GM18517 (cell line): ENCODE measurements at regions not wholly inside any gene's neighbourhood (a gene's known extent, or its start where the extent isn't known, plus 50 kb on each side); places are given as distances from the start of the nearest gene placed in this dataset.
"Not testable (repeated sequence)": the region's sequence is repeated elsewhere in the genome, so short reads cannot be mapped to it uniquely, and the experiment has no call there.

ENCODE experiments used
- ATAC-seq: cut with Tn5 transposase; IDR thresholded peaks from one replicate; pipeline ENCODE4 v1.9.1; 2021; ENCODE audit warnings: mild to moderate bottlenecking, moderate library complexity; ENCODE audit not compliant: unreplicated experiment

DNA sequence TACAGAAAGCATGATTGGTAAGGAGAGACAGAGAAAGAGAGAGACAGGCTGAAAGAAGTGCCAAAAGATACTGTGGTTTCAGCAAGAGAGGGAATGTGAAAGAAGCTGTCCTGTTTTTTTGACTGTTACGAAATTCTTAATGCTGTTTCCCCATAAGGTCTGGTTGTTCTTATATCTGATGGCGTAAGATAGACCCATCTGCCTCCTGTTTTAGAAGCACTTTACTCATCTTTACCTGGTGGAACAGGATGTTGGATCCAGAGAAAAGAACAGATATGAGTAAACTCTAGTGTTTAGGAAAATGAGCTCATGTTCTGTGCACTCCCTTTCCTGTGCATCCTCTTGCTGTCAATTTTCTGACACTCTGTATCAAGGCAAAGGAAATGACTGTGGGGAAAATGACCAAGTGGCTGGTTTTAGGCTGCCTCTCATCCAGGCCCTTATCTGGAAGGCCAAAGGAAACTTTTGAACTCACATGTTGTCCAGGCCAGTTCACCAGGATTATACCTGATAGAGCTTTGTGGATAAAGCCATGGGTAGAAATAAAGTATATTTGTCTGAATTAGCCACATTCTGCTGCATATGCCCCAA lies 311.7 kb upstream of the HTR2C start:
- no peak for ATAC-seq

DNA sequence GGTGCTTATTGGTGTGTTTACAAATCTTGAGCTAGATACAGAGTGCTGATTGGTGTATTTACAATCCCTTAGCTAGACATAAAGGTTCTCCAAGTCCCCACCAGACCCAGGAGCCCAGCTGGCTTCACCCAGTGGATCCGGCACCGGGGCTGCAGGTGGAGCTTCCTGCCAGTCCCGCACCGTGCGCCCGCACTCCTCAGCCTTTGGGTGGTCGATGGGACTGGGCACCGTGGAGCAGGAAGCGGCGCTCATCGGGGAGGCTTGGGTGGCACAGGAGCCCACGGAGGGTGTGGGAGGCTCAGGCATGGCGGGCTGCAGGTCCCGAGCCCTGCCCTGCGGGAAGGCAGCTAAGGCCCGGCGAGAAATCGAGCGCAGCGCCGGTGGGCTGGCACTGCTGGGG lies 313.5 kb upstream of the HTR2C start:
- ATAC-seq, result not testable (repeated sequence)

DNA sequence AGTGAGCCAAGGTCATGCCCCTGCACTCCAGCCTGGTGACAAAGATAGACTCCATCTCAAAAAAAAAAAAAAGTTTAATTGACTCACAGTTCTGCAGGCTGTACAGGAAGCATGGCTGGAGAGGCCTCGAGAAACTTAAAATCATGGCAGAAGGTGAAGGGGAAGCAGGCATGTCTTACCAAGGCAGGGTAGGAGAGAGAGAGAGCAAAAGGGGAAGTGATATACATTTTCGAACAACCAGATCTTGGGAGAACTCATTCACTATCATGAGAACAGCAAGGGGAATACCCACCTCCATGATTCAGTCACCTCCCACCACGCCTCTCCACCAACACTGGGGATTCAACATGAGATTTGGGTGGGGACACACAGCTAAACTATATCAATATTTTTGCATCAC lies 315.2 kb upstream of the HTR2C start:
- ATAC-seq, result no peak

DNA sequence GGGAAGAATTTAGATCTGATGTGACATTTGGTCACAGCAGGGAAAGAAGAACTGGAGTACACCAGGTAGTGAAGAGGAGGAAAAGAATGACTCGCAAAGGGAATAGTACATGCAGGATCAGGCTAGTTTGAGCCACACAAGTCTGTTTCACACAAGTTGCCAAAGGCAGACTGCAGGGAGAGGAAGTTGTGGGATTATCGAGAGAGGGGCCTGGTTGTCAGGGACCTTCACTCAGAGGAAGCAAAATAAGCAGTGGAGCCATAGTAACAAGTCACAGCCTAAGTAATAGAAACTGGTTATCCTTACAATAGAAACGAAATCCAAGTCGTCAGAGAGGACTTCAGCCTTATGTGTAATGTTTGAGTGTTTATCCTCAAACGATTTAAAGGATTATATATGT lies 316.7 kb upstream of the HTR2C start:
- no peak for ATAC-seq

DNA sequence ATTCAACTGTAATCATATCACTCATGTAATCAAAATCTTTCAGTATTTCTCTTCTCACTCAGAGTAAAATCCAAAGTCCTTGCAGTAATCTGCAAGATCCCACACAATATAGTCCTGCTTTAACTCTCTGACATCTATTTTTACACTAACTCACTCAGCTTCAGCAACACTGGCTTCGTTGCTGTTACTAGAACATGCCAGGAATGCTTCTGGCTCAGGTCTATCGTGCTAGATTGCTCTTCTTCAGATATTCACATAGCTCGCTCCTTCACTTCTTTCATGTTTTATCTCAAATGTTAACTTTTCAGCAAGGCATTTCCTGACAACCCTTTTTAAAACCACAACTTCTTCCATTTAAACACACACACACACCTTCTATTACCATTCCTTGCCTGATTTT lies 331.7 kb upstream of the HTR2C start:
- ATAC-seq, result no peak

DNA sequence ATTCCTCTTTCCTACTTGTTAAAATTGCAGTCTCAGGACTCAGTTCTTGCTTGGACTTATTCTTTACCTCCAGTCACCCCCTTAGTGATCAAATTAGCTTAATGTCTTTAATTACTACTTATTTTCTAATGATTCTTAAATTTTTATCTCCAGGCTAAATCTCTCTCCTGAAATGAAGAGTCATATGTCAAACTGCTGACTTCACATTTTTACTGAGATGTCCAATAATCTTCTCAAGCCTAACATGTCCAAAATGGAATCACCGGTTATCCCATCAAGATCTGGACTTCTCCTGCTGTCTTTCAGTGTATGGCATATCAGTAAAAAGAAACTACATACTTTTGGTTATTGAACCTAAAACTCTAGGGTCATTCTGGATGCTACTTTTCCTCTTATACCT lies 332.3 kb upstream of the HTR2C start:
- ATAC-seq, result no peak

DNA sequence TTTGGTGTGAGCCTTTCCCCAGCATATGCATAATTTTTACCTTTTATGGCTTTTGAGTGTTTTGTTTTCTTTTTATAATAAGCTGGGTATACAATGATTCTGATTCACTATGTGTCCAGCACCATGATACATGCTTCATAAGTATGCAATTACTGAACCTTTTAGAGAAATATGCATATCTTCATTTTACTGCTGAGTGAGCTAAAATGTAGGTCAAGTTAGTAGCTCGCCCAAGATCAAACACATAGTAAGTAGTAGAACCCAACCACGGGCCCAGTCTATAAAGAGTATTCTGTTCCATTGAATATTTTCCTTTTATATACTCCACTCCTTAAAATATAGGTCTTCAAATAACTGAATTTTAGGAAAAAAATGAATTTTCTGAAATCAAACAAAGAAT lies 362.4 kb upstream of the HTR2C start:
- no peak for ATAC-seq

DNA sequence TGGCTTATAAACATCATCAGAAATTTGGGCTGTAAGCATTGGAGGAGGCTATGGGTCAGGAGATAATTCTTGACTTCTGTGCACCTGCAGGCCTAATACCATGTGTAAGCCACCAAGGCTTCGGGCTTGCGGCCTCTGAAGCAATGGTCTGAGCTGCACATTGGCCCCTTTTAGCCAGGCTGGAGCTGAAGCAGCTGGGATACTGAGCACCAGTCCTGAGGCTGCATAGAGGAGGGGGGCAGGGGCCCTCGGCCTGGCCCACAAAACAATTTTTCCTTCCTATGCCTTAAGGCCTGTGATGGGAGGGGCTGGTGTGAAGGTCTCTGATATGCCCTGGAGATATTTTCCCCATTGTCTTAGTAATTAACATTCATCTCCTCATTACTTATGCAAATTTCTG lies 373.0 kb upstream of the HTR2C start:
- no peak for ATAC-seq

DNA sequence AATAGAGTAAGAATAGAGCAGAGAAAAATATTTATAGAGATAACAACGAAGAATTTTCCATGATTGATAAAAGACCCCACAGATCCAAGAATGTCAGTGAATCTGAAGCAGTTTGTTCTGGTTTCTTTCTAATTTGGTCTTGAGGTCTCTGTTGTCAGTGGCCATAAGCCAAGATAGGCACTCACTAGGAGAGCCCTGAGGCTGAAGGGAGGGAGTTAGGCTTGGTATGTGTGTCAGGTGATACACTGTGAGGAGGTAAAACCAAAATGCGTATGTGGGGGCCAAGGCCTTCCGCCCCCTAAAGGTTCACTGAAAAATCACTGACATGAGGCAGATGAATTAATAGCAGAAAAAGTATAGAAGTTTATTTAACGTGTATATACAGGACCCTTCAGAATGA lies 382.3 kb upstream of the HTR2C start:
- no peak for ATAC-seq

DNA sequence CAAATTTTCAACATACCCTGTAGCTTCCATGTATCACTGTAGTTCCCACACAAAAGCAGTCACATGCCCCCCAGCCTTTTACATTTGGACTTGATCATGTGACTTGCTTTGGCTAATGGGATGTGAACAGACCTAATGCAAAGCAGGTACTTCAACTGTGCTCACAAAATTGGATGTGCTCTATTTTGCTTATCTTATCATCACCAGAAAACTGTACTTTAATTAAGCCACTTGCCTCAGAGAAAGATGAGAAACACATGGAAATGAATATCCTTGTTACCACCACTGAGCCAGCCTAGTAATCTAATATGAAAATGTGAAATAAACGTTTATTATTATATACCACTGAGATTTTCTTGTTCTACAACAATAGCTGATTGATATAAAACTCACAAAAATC lies 402.7 kb upstream of the HTR2C start:
- no peak for ATAC-seq

DNA sequence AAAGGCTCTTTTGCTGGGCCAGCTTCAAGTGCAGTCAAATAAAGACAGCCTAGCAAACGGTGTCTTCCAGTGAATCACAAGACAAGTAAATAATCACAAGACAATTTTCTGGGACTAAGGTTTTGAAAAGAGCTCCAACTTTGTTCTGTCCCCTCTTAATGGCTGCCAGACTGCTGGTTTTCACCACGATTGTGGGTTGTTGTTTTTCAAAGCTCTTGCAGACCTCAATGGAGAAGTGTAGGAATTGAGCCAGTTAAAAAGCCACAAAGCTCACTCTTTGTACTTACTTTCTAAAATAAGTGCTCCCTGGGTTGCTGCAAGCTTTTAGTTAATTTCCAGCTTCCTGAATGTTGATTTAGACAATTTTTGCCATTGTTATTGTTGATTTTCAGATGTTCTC lies 405.8 kb upstream of the HTR2C start:
- ATAC-seq, result no peak

DNA sequence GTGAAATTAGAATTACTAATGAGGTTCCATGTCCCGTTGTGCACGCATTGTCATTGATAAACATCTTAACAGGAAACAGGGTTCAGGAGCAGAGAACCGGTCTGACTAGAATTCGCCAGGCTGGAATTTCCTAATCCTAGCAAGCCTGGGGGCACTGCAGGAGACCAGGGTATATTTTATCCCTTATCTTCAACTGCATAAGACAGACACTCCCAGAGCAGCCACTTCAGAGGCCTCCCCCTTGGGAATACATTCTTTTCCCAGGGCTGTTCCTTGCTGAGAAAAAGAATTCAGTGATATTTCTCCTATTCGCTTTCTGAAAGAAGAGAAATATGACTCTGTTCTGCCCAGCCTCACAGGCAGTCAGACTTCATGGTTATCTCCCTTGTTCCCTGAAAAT lies 416.6 kb upstream of the HTR2C start:
- ATAC-seq, result not testable (repeated sequence)

DNA sequence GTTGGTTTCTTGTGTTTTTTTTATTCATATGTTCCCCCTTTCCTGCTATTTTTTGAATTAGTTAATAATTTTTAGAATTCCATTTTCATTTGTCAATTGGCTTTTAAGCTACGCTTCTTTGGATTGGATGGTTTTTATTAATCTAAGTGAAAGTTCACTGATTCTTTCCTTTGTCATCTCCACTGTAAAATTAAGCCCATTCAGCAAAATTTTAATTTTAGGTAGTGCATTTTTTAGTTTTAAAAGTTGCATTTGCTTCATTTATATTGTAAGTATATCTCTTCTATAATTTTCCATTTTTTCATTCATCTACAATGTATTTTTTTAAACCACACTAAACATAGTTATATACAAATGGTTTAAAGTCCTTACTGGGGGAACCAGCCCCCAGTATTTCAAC lies 417.3 kb upstream of the HTR2C start:
- no peak for ATAC-seq

DNA sequence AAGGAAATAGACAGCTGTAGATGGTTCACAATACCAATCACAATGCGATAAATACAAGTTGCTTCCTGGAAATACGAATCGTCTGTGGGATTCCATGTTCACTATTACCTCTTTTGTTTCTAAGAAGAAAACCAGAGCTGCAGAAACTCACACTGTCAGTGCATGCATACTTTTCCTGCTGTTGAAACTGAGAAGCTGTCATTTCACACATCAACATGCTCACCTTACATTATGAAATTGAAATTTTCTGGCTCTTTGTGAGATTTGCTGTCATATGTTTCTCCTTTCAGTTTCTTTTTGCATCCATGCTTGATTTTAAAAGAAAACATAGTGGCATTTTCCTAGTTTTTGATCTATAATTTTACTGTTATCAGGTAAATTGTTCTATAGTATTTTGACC lies 418.3 kb upstream of the HTR2C start:
- no peak for ATAC-seq

DNA sequence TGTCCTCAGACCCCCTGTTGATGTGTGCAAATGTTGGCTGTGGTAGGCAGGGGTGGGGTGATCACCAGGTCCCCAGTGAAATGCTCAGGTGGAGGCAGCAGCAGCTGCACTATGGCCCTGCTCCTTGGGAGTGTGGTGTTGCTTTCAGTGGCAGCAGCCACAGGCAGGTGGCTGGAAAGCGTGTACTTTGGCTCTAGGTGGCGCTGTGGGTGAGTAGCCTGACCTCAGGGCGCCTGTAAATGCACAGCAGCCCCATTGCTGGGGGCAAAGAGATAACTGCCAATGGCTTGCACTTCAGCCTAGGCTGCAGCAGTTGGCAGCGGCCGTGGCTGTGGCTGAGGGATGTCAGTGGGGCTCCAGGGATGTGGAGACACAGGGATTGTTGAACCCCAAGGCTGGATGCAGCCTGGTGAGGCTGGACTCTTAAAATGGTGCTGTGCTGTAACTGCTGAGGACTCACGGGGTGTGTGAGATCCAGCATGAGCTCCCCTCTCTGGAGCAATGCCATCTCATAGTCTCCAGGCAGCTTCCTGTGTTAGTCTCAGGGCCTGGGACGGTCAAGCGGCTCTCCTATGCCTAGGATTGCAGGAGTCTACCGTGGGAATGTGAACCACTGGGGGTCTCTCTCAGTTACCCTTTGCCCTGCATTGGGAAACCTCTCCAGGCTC lies 421.7 kb upstream of the HTR2C start:
- no peak for ATAC-seq

DNA sequence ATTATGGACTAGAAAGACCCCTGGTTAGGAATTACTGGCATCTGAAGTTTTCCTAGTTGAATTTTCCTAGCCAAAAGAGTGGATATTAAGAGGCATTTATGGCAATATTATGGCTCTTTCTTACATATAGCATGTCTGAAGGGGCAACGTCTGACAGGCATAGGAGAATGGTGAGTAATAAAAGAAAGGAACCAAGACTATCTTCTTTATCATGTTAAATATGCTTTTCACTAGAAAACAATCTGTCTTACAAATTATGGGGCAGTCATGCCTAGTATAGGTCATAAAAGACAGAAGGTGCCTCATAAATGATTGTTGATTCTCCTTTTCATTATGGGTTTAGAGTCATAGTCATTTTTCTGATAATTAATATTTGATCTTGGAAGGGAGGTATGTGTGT lies 431.1 kb upstream of the HTR2C start:
- no peak for ATAC-seq

DNA sequence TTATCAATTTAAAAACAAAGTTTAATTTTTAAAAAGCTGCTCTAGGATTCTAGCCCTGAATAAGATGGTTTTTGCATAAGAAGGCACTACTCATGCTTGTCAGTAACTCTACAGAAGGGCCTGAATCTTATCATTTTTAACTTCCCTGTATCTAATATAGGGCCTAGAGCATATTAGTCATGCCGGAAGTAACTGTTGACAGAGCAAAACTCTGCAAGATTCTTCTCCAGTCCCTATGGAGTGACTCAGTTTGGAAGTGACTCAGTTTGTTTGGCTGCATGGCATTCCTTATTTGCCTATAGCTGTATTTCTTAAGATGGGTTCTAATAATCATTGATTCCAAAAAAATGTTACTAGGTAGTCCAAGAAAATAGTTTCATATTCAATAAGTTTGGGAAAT lies 431.8 kb upstream of the HTR2C start:
- no peak for ATAC-seq

DNA sequence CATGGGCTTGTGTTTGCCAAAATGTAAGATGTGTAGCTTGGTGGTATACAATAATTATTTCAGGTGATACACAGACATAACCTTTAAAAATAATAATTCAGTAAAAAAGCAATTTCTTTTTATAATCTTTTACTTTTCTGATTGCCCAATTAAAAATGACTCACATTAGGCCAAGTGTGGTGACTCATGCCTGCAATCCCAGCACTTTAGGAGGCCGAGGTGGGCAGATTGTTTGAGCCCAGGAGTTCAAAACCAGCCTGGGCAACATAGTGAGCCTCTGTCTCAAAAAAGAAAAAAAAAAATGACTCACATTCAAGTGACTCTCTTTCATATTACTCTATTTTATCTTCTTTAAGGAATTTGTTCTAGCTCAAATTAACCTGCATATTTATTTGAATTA lies 449.4 kb upstream of the HTR2C start:
- no peak for ATAC-seq

DNA sequence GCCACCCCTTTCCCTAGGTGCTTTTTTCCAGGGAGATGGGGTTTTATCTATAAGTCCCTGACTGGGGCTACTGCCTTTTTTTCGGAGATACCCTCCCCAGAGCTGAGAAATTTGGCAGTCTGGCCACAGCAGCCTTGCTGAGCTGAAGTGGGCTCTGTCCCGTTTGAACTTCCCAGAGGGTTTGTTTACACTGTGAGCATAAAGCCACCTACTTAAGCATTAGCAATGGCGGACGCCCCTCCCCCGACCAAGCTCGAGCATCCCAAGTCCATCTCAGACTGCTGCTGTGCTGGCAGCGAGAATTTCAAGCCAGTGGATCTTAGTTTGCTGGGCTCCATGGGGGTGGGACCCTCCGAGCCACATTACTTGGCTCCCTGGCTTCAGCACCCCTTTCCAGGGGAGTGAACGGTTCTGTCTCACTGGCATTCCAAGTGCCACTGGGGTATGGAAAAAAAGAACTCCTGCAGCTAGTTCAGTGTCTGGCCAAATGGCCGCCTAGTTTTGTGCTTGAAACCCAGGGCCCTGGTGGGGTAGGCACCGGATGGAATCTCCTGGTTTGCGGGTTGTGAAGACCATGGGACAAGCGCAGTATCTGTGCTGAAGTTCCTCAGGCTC lies 456.4 kb upstream of the HTR2C start:
- no peak for ATAC-seq

DNA sequence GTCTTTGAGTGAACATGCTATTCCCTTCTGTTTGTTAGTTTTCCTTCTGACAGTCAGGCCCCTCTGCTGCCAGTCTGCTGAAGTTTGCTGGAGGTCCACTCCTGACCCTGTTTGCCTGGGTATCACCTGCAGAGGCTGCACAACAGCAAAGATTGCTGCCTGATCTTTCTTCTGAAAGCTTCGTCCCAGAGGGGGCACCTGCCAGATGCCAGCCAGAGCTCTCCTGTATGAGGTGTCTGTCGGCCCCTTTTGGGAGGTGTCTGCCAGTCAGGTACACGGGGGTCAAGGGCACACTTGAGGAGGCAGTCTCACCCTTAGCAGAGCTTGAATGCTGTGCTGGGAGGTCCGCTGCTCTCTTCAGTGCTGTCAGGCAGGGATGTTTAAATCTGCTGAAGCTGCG lies 456.9 kb upstream of the HTR2C start:
- ATAC-seq, result no peak

DNA sequence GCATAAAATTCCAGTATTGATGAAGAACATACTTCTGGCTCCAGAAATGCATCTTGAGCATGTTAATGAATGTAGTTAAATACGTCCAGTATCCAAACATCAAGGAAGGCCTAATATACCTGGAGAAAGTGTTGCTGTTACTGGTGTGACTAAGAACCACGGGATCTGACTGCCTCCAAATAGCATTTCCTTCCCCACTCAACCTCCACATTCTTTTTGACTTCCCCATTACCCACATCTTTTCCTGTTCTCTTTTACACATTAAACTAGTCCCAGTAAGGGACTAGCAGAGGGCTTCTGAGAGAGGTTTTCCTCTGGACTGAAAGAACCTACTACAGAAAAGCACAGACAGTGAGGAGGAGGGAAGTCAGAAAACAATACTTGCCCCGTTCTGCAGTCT lies 482.8 kb upstream of the HTR2C start:
- no peak for ATAC-seq

DNA sequence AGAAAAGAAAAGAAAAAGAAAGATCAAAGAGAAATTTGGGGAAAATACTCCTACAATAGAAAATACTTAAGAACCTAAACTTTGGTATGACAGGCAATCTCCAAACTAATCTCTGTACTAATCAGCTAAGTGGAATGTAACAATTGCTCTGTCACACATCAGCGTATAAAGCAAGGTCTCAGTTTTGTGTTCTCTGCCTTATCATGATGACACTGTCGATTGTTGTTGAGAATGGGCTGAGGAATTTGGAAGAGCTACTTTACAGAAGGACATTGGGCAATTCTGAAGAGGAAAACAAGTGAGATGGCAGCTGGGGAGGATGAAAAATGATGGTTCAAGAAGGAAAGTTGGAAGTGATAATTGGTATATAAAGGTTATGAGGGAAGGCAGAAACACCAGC lies 486.0 kb upstream of the HTR2C start:
- ATAC-seq, result no peak

DNA sequence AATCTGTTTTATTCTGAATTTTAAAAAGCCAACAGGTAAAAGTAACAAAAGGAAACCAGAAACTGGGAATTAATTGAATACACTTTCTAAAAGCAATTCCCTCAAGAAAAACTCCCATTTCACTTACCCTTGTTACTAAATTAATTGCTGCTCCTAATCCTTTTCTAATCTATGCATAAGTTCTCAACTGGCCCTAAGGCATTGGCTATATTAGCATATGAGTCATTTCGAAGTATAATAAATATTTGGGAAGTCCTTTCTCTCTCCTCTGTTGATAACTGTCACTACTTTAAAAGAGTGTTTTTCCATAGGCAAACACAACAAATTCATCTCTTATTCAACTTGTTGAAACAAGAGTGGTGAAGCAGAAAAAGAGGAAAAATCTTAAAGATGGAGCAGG lies 486.5 kb upstream of the HTR2C start:
- ATAC-seq, result no peak
